SK-N-SH treated with all-trans-retinoic acid at 6 μM for 48 hours (cell line): ENCODE measurements at regions not wholly inside any gene's neighbourhood (a gene's known extent, or its start where the extent isn't known, plus 50 kb on each side); places are given as distances from the start of the nearest gene placed in this dataset.
A peak's percentile ranks its signal among the peaks of the same experiment; 100 is the strongest.

Source experiments
- ATAC-seq: fragments of 200-7000 bp; cut with Tn5 transposase; 3 replicates; pipeline ENCODE4 v1.9.1; 2020; ENCODE audit warnings: mild to moderate bottlenecking, moderate library complexity
- ARNTL ChIP-seq: fragments of 450-650 bp; formaldehyde crosslinking; IDR thresholded peaks from 2 replicates; pipeline ENCODE4 v1.5.0; 2020; ENCODE audit warnings: low read depth, mild to moderate bottlenecking, moderate library complexity, borderline replicate concordance
- BACH2 ChIP-seq: fragments of 250-450 bp; sonication (Bioruptor Pico); IDR thresholded peaks from 2 replicates; pipeline ENCODE4 v1.9.0; 2021; ENCODE audit warnings: mild to moderate bottlenecking, borderline replicate concordance
- CREB5 ChIP-seq: fragments of 250-450 bp; sonication (Bioruptor Pico); IDR thresholded peaks from 2 replicates; pipeline ENCODE4 v1.5.1; 2020; ENCODE audit warnings: low read depth, mild to moderate bottlenecking, moderate library complexity
- CSDC2 ChIP-seq: fragments of 250-450 bp; sonication (Bioruptor Pico); IDR thresholded peaks from 2 replicates; pipeline ENCODE4 v1.5.0; 2020; ENCODE audit warnings: mild to moderate bottlenecking, moderate library complexity
- CSRNP3 ChIP-seq: fragments of 250-450 bp; sonication (Bioruptor Pico); IDR thresholded peaks from 2 replicates; pipeline ENCODE4 v1.5.1; 2021; ENCODE audit warnings: mild to moderate bottlenecking, moderate library complexity
- ESRRG ChIP-seq: fragments of 250-450 bp; sonication (Bioruptor Pico); IDR thresholded peaks from 2 replicates; pipeline ENCODE4 v1.6.1; 2021; ENCODE audit warnings: mild to moderate bottlenecking
- GLIS3 ChIP-seq: fragments of 250-450 bp; sonication (Bioruptor Pico); IDR thresholded peaks from 2 replicates; pipeline ENCODE4 v1.5.0; 2020; ENCODE audit warnings: mild to moderate bottlenecking, moderate library complexity
- ISL1 ChIP-seq: fragments of 250-450 bp; sonication (Bioruptor Pico); IDR thresholded peaks from 2 replicates; pipeline ENCODE4 v2.1.2; 2022; ENCODE audit warnings: mild to moderate bottlenecking, moderate library complexity
- OSR1 ChIP-seq: fragments of 250-450 bp; sonication (Bioruptor Pico); IDR thresholded peaks from 2 replicates; pipeline ENCODE4 v1.8.0; 2022; ENCODE audit warnings: moderate library complexity, mild to moderate bottlenecking, inconsistent platforms
- POU6F1 ChIP-seq: fragments of 250-450 bp; sonication (Bioruptor Pico); IDR thresholded peaks from 2 replicates; pipeline ENCODE4 v1.8.0; 2021; ENCODE audit warnings: low read depth, mild to moderate bottlenecking, moderate library complexity, borderline replicate concordance
- PPARA ChIP-seq: fragments of 250-450 bp; sonication (Bioruptor Pico); IDR thresholded peaks from 2 replicates; pipeline ENCODE4 v1.5.0; 2020; ENCODE audit warnings: mild to moderate bottlenecking, borderline replicate concordance
- SNAI2 ChIP-seq: fragments of 250-450 bp; sonication (Bioruptor Pico); IDR thresholded peaks from 2 replicates; pipeline ENCODE4 v1.5.0; 2020; ENCODE audit warnings: mild to moderate bottlenecking, moderate library complexity
- TCF4 ChIP-seq: fragments of 250-450 bp; sonication (Bioruptor Pico); IDR thresholded peaks from 2 replicates; pipeline ENCODE4 v1.8.0; 2021; ENCODE audit warnings: mild to moderate bottlenecking, moderate library complexity, borderline replicate concordance
- TOX ChIP-seq: fragments of 250-450 bp; sonication (Bioruptor Pico); IDR thresholded peaks from 2 replicates; pipeline ENCODE4 v1.8.0; 2021; ENCODE audit warnings: mild to moderate bottlenecking, moderate library complexity, borderline replicate concordance
- TSHZ2 ChIP-seq: fragments of 250-450 bp; sonication (Bioruptor Pico); IDR thresholded peaks from 2 replicates; pipeline ENCODE4 v1.5.0; 2020; ENCODE audit warnings: mild to moderate bottlenecking, moderate library complexity
- ZC3H10 ChIP-seq: fragments of 250-450 bp; sonication (Bioruptor Pico); IDR thresholded peaks from 2 replicates; pipeline ENCODE4 v1.5.1; 2021; ENCODE audit warnings: mild to moderate bottlenecking, moderate library complexity
- ZFP3 ChIP-seq: fragments of 250-450 bp; sonication (Bioruptor Pico); IDR thresholded peaks from 2 replicates; pipeline ENCODE4 v1.5.0; 2020; ENCODE audit warnings: mild to moderate bottlenecking, moderate library complexity
- ZFP30 ChIP-seq: fragments of 450-650 bp; formaldehyde crosslinking; IDR thresholded peaks from 2 replicates; pipeline ENCODE4 v1.5.0; 2022; ENCODE audit warnings: mild to moderate bottlenecking, moderate library complexity
- ZNF565 ChIP-seq: fragments of 450-650 bp; formaldehyde crosslinking; conservative IDR thresholded peaks from 2 replicates; pipeline ENCODE4 v1.5.0; 2020; ENCODE audit warnings: low read depth, mild to moderate bottlenecking, moderate library complexity
- ZNF70 ChIP-seq: fragments of 450-650 bp; formaldehyde crosslinking; IDR thresholded peaks from 2 replicates; pipeline ENCODE4 v1.5.0; 2020; ENCODE audit warnings: mild to moderate bottlenecking, moderate library complexity
- TF ChIP-seq, protein P1 (sequence below): fragments of 250-450 bp; sonication (Bioruptor Pico); IDR thresholded peaks from 2 replicates; pipeline ENCODE4 v1.8.0; 2020; ENCODE audit warnings: mild to moderate bottlenecking, moderate library complexity, borderline replicate concordance

DNA sequence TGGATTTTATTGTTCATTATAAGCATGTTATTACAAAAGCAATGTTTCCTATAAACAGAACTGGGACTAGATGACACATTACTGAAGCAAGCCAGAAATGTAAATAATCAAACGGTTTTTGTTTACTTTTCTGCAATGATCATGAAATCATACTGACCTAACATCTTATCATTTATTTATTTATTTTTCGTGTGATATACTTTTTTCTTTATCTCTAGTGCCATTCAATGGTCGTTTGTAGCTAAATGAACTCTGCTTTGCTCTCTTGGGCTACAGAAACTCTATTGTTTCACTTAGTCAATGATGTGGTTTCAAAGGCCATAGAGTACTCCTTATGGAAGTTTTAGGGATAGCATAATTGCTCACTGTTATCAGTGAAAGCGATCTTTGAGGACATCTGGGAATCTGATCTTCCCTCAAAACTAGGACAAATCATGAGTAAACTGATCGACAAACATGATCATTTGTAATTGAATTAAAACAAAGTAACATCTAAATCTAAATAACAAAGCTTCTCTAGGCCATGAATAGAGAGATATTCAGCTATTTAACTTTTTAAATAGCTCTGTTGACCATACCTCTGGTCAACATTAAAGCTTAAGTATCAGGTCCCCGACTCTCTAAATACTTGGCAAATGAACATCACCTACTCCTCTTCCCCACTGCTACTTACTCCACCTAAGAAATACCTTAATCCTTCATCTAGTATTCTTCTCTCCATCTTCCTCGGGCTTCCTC lies 933.4 kb downstream of the TFAP2A start:
- ATAC-seq, result peak; percentile 25; the same call in 1 of the 3 replicates
- TF ChIP-seq CSDC2 (CRISPR knock-in tag) (no peak), TOX (no peak), ZFP3 (CRISPR knock-in tag) (no peak), ARNTL (CRISPR knock-in tag) (no peak), POU6F1 (CRISPR knock-in tag) (no peak), TSHZ2 (CRISPR knock-in tag) (no peak), ZC3H10 (CRISPR knock-in tag) (no peak), ZNF565 (CRISPR knock-in tag) (no peak)

- ATAC-seq, result no peak
- TF ChIP-seq CSRNP3 (CRISPR knock-in tag) (no peak), ESRRG (CRISPR knock-in tag) (no peak), ZFP30 (CRISPR knock-in tag) (no peak), CREB5 (no peak), ZNF565 (CRISPR knock-in tag) (no peak), PPARA (CRISPR knock-in tag) (no peak), GLIS3 (CRISPR knock-in tag) (no peak), BACH2 (CRISPR knock-in tag) (no peak)
These were observed 946.6 kb downstream of the TFAP2A start for GRCh38 chr6:9468277-9468676.

- TF ChIP-seq, protein P1, sequence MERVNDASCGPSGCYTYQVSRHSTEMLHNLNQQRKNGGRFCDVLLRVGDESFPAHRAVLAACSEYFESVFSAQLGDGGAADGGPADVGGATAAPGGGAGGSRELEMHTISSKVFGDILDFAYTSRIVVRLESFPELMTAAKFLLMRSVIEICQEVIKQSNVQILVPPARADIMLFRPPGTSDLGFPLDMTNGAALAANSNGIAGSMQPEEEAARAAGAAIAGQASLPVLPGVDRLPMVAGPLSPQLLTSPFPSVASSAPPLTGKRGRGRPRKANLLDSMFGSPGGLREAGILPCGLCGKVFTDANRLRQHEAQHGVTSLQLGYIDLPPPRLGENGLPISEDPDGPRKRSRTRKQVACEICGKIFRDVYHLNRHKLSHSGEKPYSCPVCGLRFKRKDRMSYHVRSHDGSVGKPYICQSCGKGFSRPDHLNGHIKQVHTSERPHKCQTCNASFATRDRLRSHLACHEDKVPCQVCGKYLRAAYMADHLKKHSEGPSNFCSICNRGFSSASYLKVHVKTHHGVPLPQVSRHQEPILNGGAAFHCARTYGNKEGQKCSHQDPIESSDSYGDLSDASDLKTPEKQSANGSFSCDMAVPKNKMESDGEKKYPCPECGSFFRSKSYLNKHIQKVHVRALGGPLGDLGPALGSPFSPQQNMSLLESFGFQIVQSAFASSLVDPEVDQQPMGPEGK, result no peak
- TF ChIP-seq POU6F1 (CRISPR knock-in tag), result no peak
- TF ChIP-seq TCF4 (CRISPR knock-in tag), result no peak
- TF ChIP-seq CSDC2 (CRISPR knock-in tag), result no peak
- no peak for TF ChIP-seq OSR1 (CRISPR knock-in tag)
- no peak for TF ChIP-seq ZNF70 (CRISPR knock-in tag)
- TF ChIP-seq SNAI2 (CRISPR knock-in tag), result no peak
- no peak for TF ChIP-seq ISL1 (CRISPR knock-in tag)
- peak; percentile 93 for ATAC-seq
These were observed 947.1 kb downstream of the TFAP2A start for GRCh38 chr6:9467741-9468140.
